ENCODE measurements at regions not wholly inside any gene's neighbourhood (a gene's known extent, or its start where the extent isn't known, plus 50 kb on each side); places are given as distances from the start of the nearest gene placed in this dataset.

DNA sequence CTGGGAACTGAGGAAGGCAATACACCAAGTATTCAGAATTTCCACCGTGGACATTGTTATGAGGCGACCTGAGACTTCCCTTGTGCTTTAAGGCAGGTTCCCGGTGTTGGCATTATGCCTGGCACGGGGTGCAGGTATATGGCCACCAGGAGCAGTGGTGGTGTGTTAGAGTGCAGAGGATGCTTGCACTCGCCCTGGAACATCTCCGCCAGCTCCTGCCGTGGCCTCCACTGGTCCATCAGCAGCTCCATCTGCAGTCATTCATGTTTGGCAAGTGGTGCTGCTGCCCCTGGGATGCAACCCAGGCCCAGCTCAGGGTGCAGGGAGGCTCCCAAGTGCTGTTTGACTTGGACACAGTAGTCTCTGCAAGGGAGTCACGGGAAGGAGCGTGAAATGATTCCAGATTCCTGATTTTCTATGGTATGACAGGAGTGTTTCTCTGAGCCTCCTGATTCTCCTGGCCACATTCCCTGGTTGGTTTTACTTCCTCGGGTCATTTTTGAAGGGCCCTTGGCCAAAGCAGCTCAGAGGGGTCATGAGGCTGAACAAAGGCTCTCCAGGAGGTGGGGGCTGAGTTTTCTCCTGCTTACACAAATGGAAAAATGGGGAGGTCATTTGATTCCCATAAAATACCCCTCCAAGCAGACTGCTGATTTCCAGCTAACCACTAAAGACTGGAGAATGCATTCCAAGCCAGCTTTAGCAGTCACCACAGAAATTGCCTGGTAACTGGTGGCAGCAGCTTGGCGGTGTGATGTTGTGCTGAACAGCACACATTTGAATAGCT, 60.4 kb upstream of the PSEN2 start:
- Histone ChIP-seq H4K91ac (ENCODE audit: low read depth, low read length) (no peak overlapping the region), H3K4ac (ENCODE audit: low read depth, low read length) (no peak overlapping the region), H2BK120ac (ENCODE audit: insufficient read depth, low read length, poor library complexity) (no peak overlapping the region), H3K4me2 (ENCODE audit: low read length) (no peak overlapping the region), H2BK12ac (ENCODE audit: low read length) (no peak overlapping the region), H3K79me2 (ENCODE audit: control insufficient read depth, insufficient read depth, low read length, poor library complexity) (no peaks in the 10 kb centered on the region), H3K27ac (ENCODE audit: low read depth, low read length) (no peak overlapping the region), H3K23ac (ENCODE audit: low read length) (no peak overlapping the region), H2BK5ac (ENCODE audit: low read depth, low read length, poor library complexity) (no peak overlapping the region), H3K14ac (ENCODE audit: low read length) (no peak overlapping the region), H2AK5ac (ENCODE audit: low read length) (no peak overlapping the region), H3K27me3 (ENCODE audit: insufficient read depth, low read length) (no peaks in the 10 kb centered on the region), H3K36me3 (ENCODE audit: control insufficient read depth in 1 of 2, insufficient read depth in 2 of 2, low read length in 2 of 2) (no peaks in the 10 kb centered on the region), H3K9ac (ENCODE audit: low read length) (no peak overlapping the region), H3K79me1 (ENCODE audit: low read length) (no peaks in the 10 kb centered on the region), H3K9me3 (ENCODE audit: insufficient read depth, low read depth, low read length) (no peaks in the 10 kb centered on the region), H4K12ac (ENCODE audit: low read depth, low read length) (no peak overlapping the region), H2AFZ (ENCODE audit: insufficient read depth, low read length, poor library complexity) (no peak overlapping the region), H3K4me1 (ENCODE audit: control insufficient read depth in 1 of 2, insufficient read depth in 2 of 2, low read length in 2 of 2) (peaks cover 0 to 6% of the 10 kb centered on the region in 2 experiments), H3K4me3 (ENCODE audit: low read depth, low read length) (no peak overlapping the region), H4K8ac (ENCODE audit: low read depth, low read length) (no peak overlapping the region), H3K18ac (ENCODE audit: low read length) (no peak overlapping the region)
- no CpG with 5 or more reads among the region's 11 CpGs for WGBS (ENCODE audit: extremely low coverage, insufficient coverage, insufficient read length)
- DNase-seq = no peak

DNA sequence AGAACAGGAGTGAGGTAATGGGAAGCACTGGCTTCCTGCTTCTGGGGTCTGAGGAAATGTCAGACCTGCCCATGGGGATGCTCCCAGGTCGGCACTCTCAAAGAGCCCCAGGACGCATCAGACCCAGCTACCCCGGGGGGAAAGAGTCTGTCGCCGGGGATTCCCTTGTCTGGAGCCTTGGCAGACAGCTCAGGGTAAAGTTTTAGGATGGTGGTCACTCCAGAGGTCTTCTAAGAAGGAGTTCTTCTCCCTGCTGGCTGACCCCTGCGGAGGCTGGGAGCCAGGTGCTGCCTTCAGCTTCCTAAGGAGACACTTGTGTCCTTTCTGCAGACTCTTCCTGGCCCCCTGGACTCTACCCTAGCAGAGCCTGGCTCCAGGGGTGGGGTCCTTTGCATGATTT, 61.9 kb upstream of the PSEN2 start:
- no peak overlapping the region for H2AFZ ChIP-seq (ENCODE audit: insufficient read depth, low read length, poor library complexity)
- no peaks in the 10 kb centered on the region for H3K36me3 ChIP-seq (ENCODE audit: control insufficient read depth in 1 of 2, insufficient read depth in 2 of 2, low read length in 2 of 2)
- H3K4ac ChIP-seq (ENCODE audit: low read depth, low read length) = no peak overlapping the region
- H4K91ac ChIP-seq (ENCODE audit: low read depth, low read length) = no peak overlapping the region
- H3K27me3 ChIP-seq (ENCODE audit: insufficient read depth, low read length) = no peaks in the 10 kb centered on the region
- H3K18ac ChIP-seq (ENCODE audit: low read length) = no peak overlapping the region
- H3K9me3 ChIP-seq (ENCODE audit: insufficient read depth, low read depth, low read length) = no peaks in the 10 kb centered on the region
- H3K23ac ChIP-seq (ENCODE audit: low read length) = no peak overlapping the region
- H4K8ac ChIP-seq (ENCODE audit: low read depth, low read length) = no peak overlapping the region
- no peak overlapping the region for H2AK5ac ChIP-seq (ENCODE audit: low read length)
- no peak overlapping the region for H3K4me2 ChIP-seq (ENCODE audit: low read length)
- H3K14ac ChIP-seq (ENCODE audit: low read length) = no peak overlapping the region
- H3K4me3 ChIP-seq (ENCODE audit: low read depth, low read length) = no peak overlapping the region
- H2BK120ac ChIP-seq (ENCODE audit: insufficient read depth, low read length, poor library complexity) = no peak overlapping the region
- no peak overlapping the region for H2BK5ac ChIP-seq (ENCODE audit: low read depth, low read length, poor library complexity)
- peaks cover 0 to 6% of the 10 kb centered on the region in 2 experiments for H3K4me1 ChIP-seq (ENCODE audit: control insufficient read depth in 1 of 2, insufficient read depth in 2 of 2, low read length in 2 of 2)
- H3K9ac ChIP-seq (ENCODE audit: low read length) = no peak overlapping the region
- H3K79me1 ChIP-seq (ENCODE audit: low read length) = no peaks in the 10 kb centered on the region
- H3K79me2 ChIP-seq (ENCODE audit: control insufficient read depth, insufficient read depth, low read length, poor library complexity) = no peaks in the 10 kb centered on the region
- DNase-seq = no peak
- no peak overlapping the region for H2BK12ac ChIP-seq (ENCODE audit: low read length)
- H4K12ac ChIP-seq (ENCODE audit: low read depth, low read length) = no peak overlapping the region
- WGBS (ENCODE audit: extremely low coverage, insufficient coverage, insufficient read length) = no CpG with 5 or more reads among the region's 6 CpGs
- no peak overlapping the region for H3K27ac ChIP-seq (ENCODE audit: low read depth, low read length)

DNA sequence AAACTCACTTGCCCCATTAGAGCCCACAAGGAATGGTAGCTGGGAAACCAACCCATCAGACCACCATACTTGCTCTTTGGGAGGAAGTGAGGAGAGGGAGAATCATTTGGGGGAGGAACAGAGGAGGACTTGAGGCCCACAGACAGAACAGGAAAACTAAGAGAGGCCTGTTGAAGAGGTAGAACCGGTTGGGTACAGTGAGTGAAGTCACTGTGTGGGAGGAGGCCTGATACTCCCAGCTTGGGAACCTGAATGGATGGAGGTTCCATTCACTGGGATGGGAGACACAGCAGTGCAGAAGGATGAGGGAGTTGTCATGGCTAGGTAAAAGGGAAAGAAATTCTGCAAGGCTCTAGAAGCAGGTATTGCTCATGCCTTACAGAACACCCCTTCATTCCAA, 63.4 kb upstream of the PSEN2 start:
- no peak for DNase-seq
- H3K36me3 ChIP-seq (ENCODE audit: control insufficient read depth in 1 of 2, insufficient read depth in 2 of 2, low read length in 2 of 2) = no peaks in the 10 kb centered on the region

DNA sequence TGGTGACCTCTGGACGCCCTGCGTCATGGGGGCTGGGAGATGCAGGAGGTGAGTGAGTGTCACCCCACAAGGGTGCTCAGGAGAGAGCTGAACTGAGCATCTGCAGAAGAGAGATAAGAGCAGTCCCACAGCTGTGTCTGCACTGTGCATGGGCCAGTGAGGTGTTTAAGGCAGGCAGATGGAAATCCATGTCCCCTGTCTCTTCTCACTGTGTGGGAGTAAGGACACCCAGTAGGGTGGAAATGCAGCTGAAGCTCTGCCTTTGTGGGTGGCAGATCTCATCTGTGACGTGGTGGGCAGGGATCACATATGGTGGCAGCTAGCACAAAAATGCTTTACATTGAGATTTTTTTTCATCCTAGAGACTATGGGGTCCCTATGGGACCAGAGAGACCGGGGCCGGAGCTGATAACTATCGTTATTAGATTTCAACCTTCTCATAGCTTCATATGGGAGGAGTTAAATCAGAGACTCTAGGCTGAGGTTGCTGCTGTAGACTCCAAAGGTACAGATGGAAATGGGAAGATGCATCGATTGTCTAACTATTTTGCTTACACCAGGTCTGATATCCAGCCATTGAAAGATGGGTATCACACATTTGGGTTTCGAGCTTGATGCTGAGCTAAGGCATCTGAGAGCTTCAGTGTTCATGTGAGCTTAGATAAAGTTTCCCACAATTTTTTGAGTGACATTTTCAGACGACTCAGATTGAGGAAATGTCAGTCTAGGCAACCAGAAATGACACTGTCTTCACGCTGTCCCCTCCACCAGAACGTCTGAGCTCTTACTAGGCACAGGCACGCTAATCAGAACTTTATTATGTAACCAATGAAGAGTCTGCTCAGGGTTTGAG, 65.3 kb upstream of the PSEN2 start:
- H3K4ac ChIP-seq (ENCODE audit: low read depth, low read length) = no peak overlapping the region
- DNase-seq = no peak
- no peak overlapping the region for H2AFZ ChIP-seq (ENCODE audit: insufficient read depth, low read length, poor library complexity)
- H2BK120ac ChIP-seq (ENCODE audit: insufficient read depth, low read length, poor library complexity) = no peak overlapping the region
- no peaks in the 10 kb centered on the region for H3K9me3 ChIP-seq (ENCODE audit: insufficient read depth, low read depth, low read length)
- no peak overlapping the region for H3K18ac ChIP-seq (ENCODE audit: low read length)
- H2BK5ac ChIP-seq (ENCODE audit: low read depth, low read length, poor library complexity) = no peak overlapping the region
- H3K27ac ChIP-seq (ENCODE audit: low read depth, low read length) = no peak overlapping the region
- H4K91ac ChIP-seq (ENCODE audit: low read depth, low read length) = no peak overlapping the region
- no CpG with 5 or more reads among the region's 12 CpGs for WGBS (ENCODE audit: extremely low coverage, insufficient coverage, insufficient read length)
- peaks cover 2% of the 10 kb centered on the region for H3K79me1 ChIP-seq (ENCODE audit: low read length)
- no peak overlapping the region for H3K23ac ChIP-seq (ENCODE audit: low read length)
- H3K4me3 ChIP-seq (ENCODE audit: low read depth, low read length) = no peak overlapping the region
- no peak overlapping the region for H4K8ac ChIP-seq (ENCODE audit: low read depth, low read length)
- H3K4me2 ChIP-seq (ENCODE audit: low read length) = no peak overlapping the region
- H3K36me3 ChIP-seq (ENCODE audit: control insufficient read depth in 1 of 2, insufficient read depth in 2 of 2, low read length in 2 of 2) = no peaks in the 10 kb centered on the region
- no peaks in the 10 kb centered on the region for H3K79me2 ChIP-seq (ENCODE audit: control insufficient read depth, insufficient read depth, low read length, poor library complexity)
- H4K12ac ChIP-seq (ENCODE audit: low read depth, low read length) = no peak overlapping the region
- H3K14ac ChIP-seq (ENCODE audit: low read length) = no peak overlapping the region
- no peaks in the 10 kb centered on the region for H3K27me3 ChIP-seq (ENCODE audit: insufficient read depth, low read length)
- no peak overlapping the region for H2AK5ac ChIP-seq (ENCODE audit: low read length)
- no peak overlapping the region for H3K9ac ChIP-seq (ENCODE audit: low read length)
- no peak overlapping the region for H2BK12ac ChIP-seq (ENCODE audit: low read length)
- peaks cover 0 to 7% of the 10 kb centered on the region in 2 experiments for H3K4me1 ChIP-seq (ENCODE audit: control insufficient read depth in 1 of 2, insufficient read depth in 2 of 2, low read length in 2 of 2)

More for the DNA sequence above, 63.4 kb upstream of the PSEN2 start:
- Histone ChIP-seq H2BK5ac (ENCODE audit: low read depth, low read length, poor library complexity) (no peak overlapping the region), H2AFZ (ENCODE audit: insufficient read depth, low read length, poor library complexity) (no peak overlapping the region), H3K9ac (ENCODE audit: low read length) (no peak overlapping the region), H3K79me1 (ENCODE audit: low read length) (no peaks in the 10 kb centered on the region), H3K4me1 (ENCODE audit: control insufficient read depth in 1 of 2, insufficient read depth in 2 of 2, low read length in 2 of 2) (peaks cover 0 to 6% of the 10 kb centered on the region in 2 experiments), H3K79me2 (ENCODE audit: control insufficient read depth, insufficient read depth, low read length, poor library complexity) (no peaks in the 10 kb centered on the region), H2BK12ac (ENCODE audit: low read length) (no peak overlapping the region), H3K4me3 (ENCODE audit: low read depth, low read length) (no peak overlapping the region), H3K27me3 (ENCODE audit: insufficient read depth, low read length) (no peaks in the 10 kb centered on the region), H3K9me3 (ENCODE audit: insufficient read depth, low read depth, low read length) (no peaks in the 10 kb centered on the region), H3K23ac (ENCODE audit: low read length) (no peak overlapping the region), H4K91ac (ENCODE audit: low read depth, low read length) (no peak overlapping the region), H2AK5ac (ENCODE audit: low read length) (no peak overlapping the region), H4K8ac (ENCODE audit: low read depth, low read length) (no peak overlapping the region), H3K18ac (ENCODE audit: low read length) (no peak overlapping the region), H3K14ac (ENCODE audit: low read length) (no peak overlapping the region), H3K4me2 (ENCODE audit: low read length) (no peak overlapping the region), H4K12ac (ENCODE audit: low read depth, low read length) (no peak overlapping the region), H3K4ac (ENCODE audit: low read depth, low read length) (no peak overlapping the region), H3K27ac (ENCODE audit: low read depth, low read length) (no peak overlapping the region), H2BK120ac (ENCODE audit: insufficient read depth, low read length, poor library complexity) (no peak overlapping the region)
- no CpG with 5 or more reads among the region's 1 CpG for WGBS (ENCODE audit: extremely low coverage, insufficient coverage, insufficient read length)

All from trophoblast cell (in vitro differentiated cells and primary cell).